Activated naive CD4-positive, alpha-beta T cell treated with anti-CD3 and anti-CD28 coated beads, Interleukin-2, amount 10 ng/mL, durations not matched to agents 7 days and 5 days (primary cell): ENCODE measurements at regions not wholly inside any gene's neighbourhood (a gene's known extent, or its start where the extent isn't known, plus 50 kb on each side); places are given as distances from the start of the nearest gene placed in this dataset.

Experiments used
- CTCF ChIA-PET: fragments of 350-600 bp; sonication (Branson Sonifier 250); formaldehyde crosslinking; loops from one replicate; lab custom pipeline; 2021; ENCODE audit warnings: antibody characterized with exemption; lab: Charles Lee
- DNase-seq: peaks from one replicate; pipeline ENCODE4 v3.0.0-alpha.2; 2020
- H3K27ac Mint-ChIP-seq: one replicate; pipeline ENCODE4 v1.8.0; 2021; ENCODE audit warnings: mild to moderate bottlenecking, moderate library complexity, mixed read lengths
- H3K27me3 Mint-ChIP-seq: one replicate; pipeline ENCODE4 v1.8.0; 2021; ENCODE audit warnings: mild to moderate bottlenecking, mixed read lengths
- H3K36me3 Mint-ChIP-seq: one replicate; pipeline ENCODE4 v1.8.0; 2021; ENCODE audit warnings: mixed read lengths
- H3K4me1 Mint-ChIP-seq: one replicate; pipeline ENCODE4 v1.8.0; 2021; ENCODE audit warnings: mixed read lengths
- H3K4me3 Mint-ChIP-seq: one replicate; pipeline ENCODE4 v1.8.0; 2021; ENCODE audit warnings: mild to moderate bottlenecking, moderate library complexity, mixed read lengths
- H3K9me3 Mint-ChIP-seq: one replicate; pipeline ENCODE4 v1.8.0; 2021; ENCODE audit warnings: mixed read lengths

DNA sequence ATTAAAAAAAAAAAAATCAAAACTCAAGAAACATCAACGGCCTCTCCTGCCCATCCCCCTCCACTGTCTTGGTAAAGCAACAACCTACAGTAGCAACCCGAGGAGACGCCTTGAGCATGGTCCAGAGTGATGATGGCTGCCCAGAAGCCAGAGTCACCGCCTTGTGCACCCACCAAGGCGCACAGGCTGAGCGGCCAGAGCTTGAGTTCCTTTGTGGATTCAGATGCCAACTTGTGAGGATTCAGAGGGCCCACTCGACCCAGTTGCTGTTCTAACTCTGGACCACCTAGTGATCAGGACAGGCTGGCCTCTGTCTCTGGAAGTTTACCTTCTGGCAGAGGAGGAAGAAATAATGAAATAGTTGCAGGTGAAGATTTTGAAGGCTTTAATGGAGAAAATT lies 105.0 kb downstream of the PDCL3 start:
- H3K27ac Mint-ChIP-seq, result no peak overlapping the region
- H3K4me3 Mint-ChIP-seq, result no peak overlapping the region
- H3K4me1 Mint-ChIP-seq, result peaks cover 9% of the 10 kb centered on the region
- peaks cover 23% of the 10 kb centered on the region for H3K27me3 Mint-ChIP-seq
- DNase-seq, result no peak
- no peaks in the 10 kb centered on the region for H3K9me3 Mint-ChIP-seq
- no peaks in the 10 kb centered on the region for H3K36me3 Mint-ChIP-seq
- CTCF ChIA-PET, result interaction anchor here (1.1 kb wide), 1 partner anchor 45 kb away, joined by 3 read pairs; no protein-coding TSS in a partner anchor

DNA sequence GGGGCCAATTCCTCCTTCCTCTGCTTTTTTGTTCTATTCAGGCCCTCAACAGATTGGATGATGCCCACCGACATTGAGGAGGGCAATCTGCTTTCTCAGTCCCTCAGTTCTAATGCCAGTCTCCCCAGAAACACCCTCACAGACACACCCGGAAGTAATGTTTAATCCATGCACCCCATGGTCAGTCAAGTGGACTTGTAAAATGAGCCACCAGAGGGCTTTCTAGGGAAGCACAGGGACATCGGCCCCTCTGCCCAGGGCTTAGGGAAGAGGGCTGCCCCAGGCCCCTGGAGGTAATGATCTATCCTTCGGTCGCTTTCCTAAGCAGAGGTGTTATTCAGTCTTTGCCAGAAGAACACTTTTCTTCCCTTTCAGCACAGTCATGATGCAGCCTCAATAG lies 107.4 kb downstream of the PDCL3 start:
- peaks cover 18% of the 10 kb centered on the region for H3K27me3 Mint-ChIP-seq

GRCh38 chr2:100673115-100673514 lies 110.3 kb downstream of the PDCL3 start:
- Mint-ChIP-seq H3K9me3 (no peaks in the 10 kb centered on the region), H3K27ac (no peak overlapping the region), H3K27me3 (peaks cover 17% of the 10 kb centered on the region), H3K4me1 (peaks cover 6% of the 10 kb centered on the region), H3K4me3 (no peak overlapping the region), H3K36me3 (no peaks in the 10 kb centered on the region)
- DNase-seq, result no peak
- CTCF ChIA-PET, result no interaction called here

More for the DNA sequence above, 107.4 kb downstream of the PDCL3 start:
- no peak overlapping the region for H3K27ac Mint-ChIP-seq
- DNase-seq, result no peak
- no peaks in the 10 kb centered on the region for H3K36me3 Mint-ChIP-seq
- H3K4me1 Mint-ChIP-seq, result peaks cover 9% of the 10 kb centered on the region
- H3K9me3 Mint-ChIP-seq, result no peaks in the 10 kb centered on the region
- H3K4me3 Mint-ChIP-seq, result no peak overlapping the region
- CTCF ChIA-PET, result no interaction called here

- no peaks in the 10 kb centered on the region for H3K4me1 Mint-ChIP-seq
- H3K36me3 Mint-ChIP-seq, result no peaks in the 10 kb centered on the region
- H3K27me3 Mint-ChIP-seq, result peaks cover 9% of the 10 kb centered on the region
- CTCF ChIA-PET, result no interaction called here
- no peak overlapping the region for H3K4me3 Mint-ChIP-seq
- H3K9me3 Mint-ChIP-seq, result no peaks in the 10 kb centered on the region
- H3K27ac Mint-ChIP-seq, result no peak overlapping the region
- no peak for DNase-seq
These were observed 111.1 kb downstream of the PDCL3 start for GRCh38 chr2:100673691-100674485.

DNA sequence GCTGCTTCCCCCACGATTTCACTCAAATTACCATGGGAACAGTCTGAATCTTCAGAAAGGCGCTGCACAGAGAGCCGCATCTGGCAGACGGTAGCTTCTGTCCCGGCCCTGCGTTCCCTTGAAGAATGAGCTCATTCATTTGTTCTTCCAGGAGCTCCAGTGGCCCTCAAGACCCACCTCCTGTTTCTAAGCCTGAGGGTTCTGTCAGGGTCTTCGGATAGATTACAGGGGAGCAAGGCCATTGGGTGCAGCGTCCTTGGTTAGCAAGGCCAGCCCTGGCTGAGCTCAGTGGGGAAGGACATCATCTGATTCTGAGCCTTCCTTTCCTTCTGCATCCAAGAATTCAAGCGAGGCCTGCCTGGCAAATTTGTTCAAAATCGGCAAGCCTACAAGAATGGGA lies 111.9 kb downstream of the PDCL3 start:
- CTCF ChIA-PET, result no interaction called here
- DNase-seq, result no peak
- Mint-ChIP-seq H3K27me3 (peaks cover 9% of the 10 kb centered on the region), H3K27ac (no peak overlapping the region), H3K9me3 (no peaks in the 10 kb centered on the region), H3K4me1 (no peaks in the 10 kb centered on the region), H3K4me3 (no peak overlapping the region), H3K36me3 (no peaks in the 10 kb centered on the region)

DNA sequence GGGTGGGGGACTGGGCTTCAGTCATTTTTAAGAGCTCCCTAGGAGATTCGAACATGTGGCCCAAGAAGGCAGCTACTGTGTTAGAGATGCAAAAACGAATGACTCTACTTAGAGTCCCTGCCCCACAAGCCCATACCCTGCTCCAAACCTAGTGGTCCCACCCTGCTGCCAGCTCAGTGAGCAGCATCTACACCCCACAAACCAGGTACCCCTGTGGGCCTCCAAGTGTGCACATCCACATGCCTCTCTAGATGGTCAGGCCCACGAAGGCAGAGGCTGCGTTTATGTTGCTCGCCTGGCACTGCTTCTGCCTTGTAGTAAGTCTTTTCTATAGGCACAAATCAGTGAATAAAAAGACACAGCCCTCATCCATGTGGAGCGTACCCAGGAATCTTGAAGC lies 112.6 kb downstream of the PDCL3 start:
- no peak overlapping the region for H3K4me3 Mint-ChIP-seq
- DNase-seq, result no peak
- peaks cover 12% of the 10 kb centered on the region for H3K27me3 Mint-ChIP-seq
- H3K27ac Mint-ChIP-seq, result no peak overlapping the region
- no peaks in the 10 kb centered on the region for H3K9me3 Mint-ChIP-seq
- CTCF ChIA-PET, result no interaction called here
- no peaks in the 10 kb centered on the region for H3K36me3 Mint-ChIP-seq
- H3K4me1 Mint-ChIP-seq, result peaks cover 3% of the 10 kb centered on the region

DNA sequence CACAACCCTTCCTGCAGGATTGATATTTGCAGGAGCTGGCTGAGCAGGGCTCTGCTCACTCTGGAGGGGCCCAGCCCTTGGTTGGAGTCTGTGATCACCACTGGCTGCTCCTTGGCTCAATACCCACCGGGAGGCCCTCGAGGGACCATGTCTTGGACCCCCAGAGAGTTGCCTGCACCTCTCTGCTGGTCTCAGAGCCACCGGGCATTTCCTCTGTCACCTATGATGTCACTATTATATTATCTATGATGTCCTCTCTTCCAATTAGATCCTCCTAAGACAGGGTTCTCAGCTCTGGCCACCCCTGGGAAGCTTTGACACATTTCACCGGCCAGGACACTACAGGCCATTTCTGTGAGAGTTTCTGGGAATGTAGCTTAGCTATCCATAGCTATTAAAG lies 113.1 kb downstream of the PDCL3 start:
- CTCF ChIA-PET, result interaction anchor here (0.8 kb wide), 1 partner anchor 115 kb away, joined by 3 read pairs; no protein-coding TSS in a partner anchor
- no peaks in the 10 kb centered on the region for H3K36me3 Mint-ChIP-seq
- DNase-seq, result no peak
- no peaks in the 10 kb centered on the region for H3K9me3 Mint-ChIP-seq
- peaks cover 8% of the 10 kb centered on the region for H3K4me1 Mint-ChIP-seq
- peaks cover 12% of the 10 kb centered on the region for H3K27me3 Mint-ChIP-seq
- no peak overlapping the region for H3K27ac Mint-ChIP-seq
- no peak overlapping the region for H3K4me3 Mint-ChIP-seq

DNA sequence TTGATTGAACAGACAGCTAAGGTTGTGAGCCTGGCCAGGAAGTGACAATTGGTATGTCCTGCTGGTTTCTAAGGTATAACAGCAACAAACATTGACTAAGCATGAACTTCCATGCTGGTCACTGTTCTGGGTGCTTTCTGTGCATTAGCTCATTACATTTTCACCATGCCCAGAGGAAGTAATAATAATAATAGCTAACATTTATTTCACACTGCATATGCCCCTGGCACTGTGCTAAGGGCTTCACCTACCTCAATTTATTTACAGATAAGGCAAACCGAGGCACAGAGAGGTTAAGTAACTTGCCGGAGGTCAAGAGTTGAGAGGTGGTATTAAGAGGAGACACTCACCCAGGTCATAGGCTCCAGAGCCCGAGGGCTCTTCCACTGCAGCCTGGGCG lies 113.6 kb downstream of the PDCL3 start:
- H3K9me3 Mint-ChIP-seq, result no peaks in the 10 kb centered on the region
- DNase-seq, result no peak
- no peak overlapping the region for H3K4me3 Mint-ChIP-seq
- peaks cover 9% of the 10 kb centered on the region for H3K4me1 Mint-ChIP-seq
- CTCF ChIA-PET, result interaction anchor here (0.8 kb wide), 1 partner anchor 115 kb away, joined by 3 read pairs; no protein-coding TSS in a partner anchor
- peaks cover 15% of the 10 kb centered on the region for H3K27me3 Mint-ChIP-seq
- H3K36me3 Mint-ChIP-seq, result no peaks in the 10 kb centered on the region
- H3K27ac Mint-ChIP-seq, result no peak overlapping the region

- no peaks in the 10 kb centered on the region for H3K36me3 Mint-ChIP-seq
- H3K4me1 Mint-ChIP-seq, result peaks cover 9% of the 10 kb centered on the region
- no peak overlapping the region for H3K4me3 Mint-ChIP-seq
- CTCF ChIA-PET, result no interaction called here
- no peak for DNase-seq
- H3K27me3 Mint-ChIP-seq, result peaks cover 18% of the 10 kb centered on the region
- H3K9me3 Mint-ChIP-seq, result no peaks in the 10 kb centered on the region
- no peak overlapping the region for H3K27ac Mint-ChIP-seq
These were observed 114.9 kb downstream of the PDCL3 start for GRCh38 chr2:100677611-100678185.

DNA sequence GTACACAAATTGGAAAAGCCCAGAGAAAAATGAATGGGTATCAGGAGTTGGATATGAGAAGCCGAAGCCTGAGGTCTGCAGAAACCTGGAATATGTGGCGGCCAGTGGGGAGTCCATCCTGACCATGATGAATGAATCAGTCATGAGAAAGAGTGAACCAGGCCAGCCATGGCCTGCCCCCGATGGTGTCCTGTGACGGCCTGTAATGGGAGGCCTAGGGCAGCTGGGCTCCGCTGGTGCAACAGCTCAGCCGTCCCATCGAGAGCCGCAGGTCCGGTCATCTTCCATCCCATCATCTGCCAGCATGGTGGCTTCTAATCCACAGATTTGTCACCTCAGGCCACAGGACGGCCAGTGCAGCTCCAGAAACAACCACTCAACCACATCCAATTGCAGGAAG lies 116.4 kb downstream of the PDCL3 start:
- DNase-seq, result no peak
- H3K27ac Mint-ChIP-seq, result no peak overlapping the region
- H3K4me3 Mint-ChIP-seq, result no peak overlapping the region
- peaks cover 18% of the 10 kb centered on the region for H3K27me3 Mint-ChIP-seq
- peaks cover 9% of the 10 kb centered on the region for H3K4me1 Mint-ChIP-seq
- no peaks in the 10 kb centered on the region for H3K36me3 Mint-ChIP-seq
- CTCF ChIA-PET, result no interaction called here
- H3K9me3 Mint-ChIP-seq, result peaks cover 6% of the 10 kb centered on the region

DNA sequence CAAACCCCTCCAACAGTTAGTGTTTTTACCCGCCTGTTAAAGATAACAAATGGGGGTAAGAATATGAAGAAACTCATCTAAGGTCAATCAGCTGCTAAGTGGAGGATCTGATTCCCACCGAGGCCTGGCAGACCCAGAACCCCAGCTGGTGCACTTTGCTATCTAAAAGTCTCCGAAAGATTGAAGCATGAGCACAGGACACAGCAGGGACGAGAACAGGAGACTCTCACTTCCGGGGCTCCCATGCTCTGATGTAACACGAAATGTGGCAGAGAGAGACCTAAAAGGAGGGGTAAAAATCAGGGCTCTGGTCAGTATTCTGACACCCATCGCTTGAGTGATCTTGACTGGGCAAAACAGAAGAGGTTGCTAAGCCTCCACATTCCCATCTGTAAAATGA lies 119.7 kb downstream of the PDCL3 start:
- Mint-ChIP-seq H3K36me3 (no peaks in the 10 kb centered on the region), H3K4me3 (no peak overlapping the region), H3K9me3 (peaks cover 8% of the 10 kb centered on the region), H3K27ac (no peak overlapping the region), H3K27me3 (peaks cover 17% of the 10 kb centered on the region), H3K4me1 (peaks cover 9% of the 10 kb centered on the region)
- CTCF ChIA-PET, result no interaction called here
- DNase-seq, result no peak

- no peak overlapping the region for H3K27ac Mint-ChIP-seq
These were observed 120.4 kb downstream of the PDCL3 start for GRCh38 chr2:100683231-100683630.

DNA sequence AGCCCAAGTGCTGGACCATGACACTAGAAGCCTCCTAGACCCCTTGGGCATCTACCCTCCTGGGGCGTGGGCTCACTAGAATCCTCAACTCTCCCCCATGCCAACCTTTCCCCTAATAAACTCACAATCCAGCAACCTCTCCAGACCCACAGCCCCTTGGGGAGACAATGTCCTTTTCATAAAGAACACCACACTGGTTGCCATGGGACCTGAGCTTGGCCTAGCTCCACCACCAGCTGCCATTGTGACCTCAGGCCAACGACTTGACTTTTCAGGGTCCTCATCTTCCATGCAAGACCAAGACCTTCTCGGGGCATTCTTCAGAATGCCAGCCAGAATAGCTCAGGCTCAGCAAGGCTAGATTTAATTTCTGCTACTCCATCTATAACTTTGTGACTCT lies 128.1 kb upstream of the NPAS2 start:
- no peak overlapping the region for H3K27ac Mint-ChIP-seq
- H3K4me3 Mint-ChIP-seq, result no peak overlapping the region
- H3K36me3 Mint-ChIP-seq, result peaks cover 8% of the 10 kb centered on the region
- no peak for DNase-seq
- no peaks in the 10 kb centered on the region for H3K4me1 Mint-ChIP-seq
- CTCF ChIA-PET, result no interaction called here
- peaks cover 17% of the 10 kb centered on the region for H3K27me3 Mint-ChIP-seq
- peaks cover 12% of the 10 kb centered on the region for H3K9me3 Mint-ChIP-seq

More at GRCh38 chr2:100683231-100683630, 120.4 kb downstream of the PDCL3 start:
- DNase-seq, result no peak
- Mint-ChIP-seq H3K9me3 (peaks cover 8% of the 10 kb centered on the region), H3K4me3 (no peak overlapping the region), H3K4me1 (peaks cover 9% of the 10 kb centered on the region), H3K36me3 (no peaks in the 10 kb centered on the region), H3K27me3 (peaks cover 14% of the 10 kb centered on the region)
- CTCF ChIA-PET, result no interaction called here

DNA sequence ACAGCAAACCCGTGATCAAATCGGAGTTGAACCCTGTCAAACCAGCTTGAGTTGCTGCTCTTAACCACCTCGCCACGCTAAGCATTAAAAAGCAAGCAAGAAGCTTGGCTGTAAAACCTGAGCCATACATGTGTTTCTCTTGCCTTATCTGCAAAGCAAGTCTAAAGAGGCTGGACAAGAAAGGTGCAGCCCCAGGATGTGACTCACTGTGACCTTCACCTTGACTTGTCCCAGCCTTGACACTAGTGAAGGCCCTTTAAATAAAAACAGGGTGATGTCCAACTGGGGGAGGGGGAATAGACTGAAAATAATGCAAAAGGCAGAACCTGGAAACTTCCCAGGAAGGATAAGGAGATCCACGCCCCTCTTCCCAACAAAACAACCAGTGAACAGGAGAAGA lies 127.6 kb upstream of the NPAS2 start:
- peaks cover 17% of the 10 kb centered on the region for H3K27me3 Mint-ChIP-seq
- CTCF ChIA-PET, result no interaction called here
- no peaks in the 10 kb centered on the region for H3K4me1 Mint-ChIP-seq
- peaks cover 14% of the 10 kb centered on the region for H3K9me3 Mint-ChIP-seq
- DNase-seq, result no peak
- peaks cover 9% of the 10 kb centered on the region for H3K36me3 Mint-ChIP-seq
- no peak overlapping the region for H3K27ac Mint-ChIP-seq
- H3K4me3 Mint-ChIP-seq, result no peak overlapping the region

DNA sequence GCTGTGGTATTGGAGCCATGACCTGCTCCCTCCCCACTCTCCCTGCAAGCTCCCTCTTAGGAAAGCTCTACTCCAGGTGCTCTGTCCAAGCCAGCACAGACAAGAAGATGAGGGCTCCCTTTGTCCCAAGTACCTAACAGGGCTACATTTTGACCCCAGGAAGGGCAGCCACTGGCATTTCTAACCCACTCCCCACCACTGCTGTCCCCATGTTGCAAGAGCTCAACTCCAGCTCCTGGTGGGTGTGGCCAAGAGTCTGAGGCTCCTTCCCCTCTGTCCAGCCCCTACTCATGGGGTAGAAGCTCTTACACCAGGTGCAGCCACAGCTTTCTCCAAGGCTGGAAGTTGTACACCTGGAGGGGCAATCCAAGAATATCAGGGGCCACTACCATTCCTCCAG lies 127.0 kb upstream of the NPAS2 start:
- DNase-seq, result no peak
- peaks cover 9% of the 10 kb centered on the region for H3K36me3 Mint-ChIP-seq
- peaks cover 14% of the 10 kb centered on the region for H3K9me3 Mint-ChIP-seq
- CTCF ChIA-PET, result no interaction called here
- no peaks in the 10 kb centered on the region for H3K4me1 Mint-ChIP-seq
- no peak overlapping the region for H3K4me3 Mint-ChIP-seq
- H3K27me3 Mint-ChIP-seq, result peaks cover 17% of the 10 kb centered on the region
- no peak overlapping the region for H3K27ac Mint-ChIP-seq
